Esophagus squamous epithelium (tissue), 4 donors: ENCODE measurements at regions not wholly inside any gene's neighbourhood (a gene's known extent, or its start where the extent isn't known, plus 50 kb on each side); places are given as distances from the start of the nearest gene placed in this dataset.

Experiments used
- POLR2A ChIP-seq, 4 donors: fragments of 450-650 bp; IDR thresholded peaks; one replicate each; pipeline ENCODE4 v1.6.1; 2017; ENCODE audit warnings: antibody characterized with exemption in 4 of 4, mild to moderate bottlenecking in 4 of 4, moderate library complexity in 3 of 4
- TF ChIP-seq, protein P1 (sequence below), 6 experiments: fragments of 450-650 bp in 4 of 6; fragments of 200-600 bp in 2 of 6; sonication (generic) in 2 of 6; IDR thresholded peaks; one replicate each; pipeline ENCODE4 v1.5.1; 2016 to 2019; ENCODE audit warnings: antibody characterized with exemption in 6 of 6, mild to moderate bottlenecking in 4 of 6, moderate library complexity in 4 of 6

DNA sequence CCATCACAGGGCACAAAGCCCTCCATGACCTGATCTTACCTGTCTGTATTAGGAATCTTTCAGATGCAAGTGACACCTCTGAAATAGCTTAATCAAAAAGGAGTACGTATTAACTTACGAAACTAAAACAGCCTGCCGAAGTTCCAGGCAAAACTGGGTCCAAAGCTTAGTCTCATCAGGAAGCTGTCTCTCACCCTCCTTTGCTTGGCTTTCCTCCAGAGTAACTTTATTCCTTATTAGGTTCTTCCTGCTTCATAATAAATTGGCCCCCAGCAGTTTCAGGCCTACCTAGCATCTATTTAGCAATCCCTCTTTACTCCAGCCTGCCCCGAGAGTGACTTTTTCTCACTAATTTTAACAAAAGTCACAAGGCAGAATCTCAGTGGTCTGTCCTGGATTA, 58.4 kb upstream of the STK32A start:
- TF ChIP-seq POLR2A (IDR thresholded peaks at IDR 0.05): no peak
- TF ChIP-seq, protein P1, sequence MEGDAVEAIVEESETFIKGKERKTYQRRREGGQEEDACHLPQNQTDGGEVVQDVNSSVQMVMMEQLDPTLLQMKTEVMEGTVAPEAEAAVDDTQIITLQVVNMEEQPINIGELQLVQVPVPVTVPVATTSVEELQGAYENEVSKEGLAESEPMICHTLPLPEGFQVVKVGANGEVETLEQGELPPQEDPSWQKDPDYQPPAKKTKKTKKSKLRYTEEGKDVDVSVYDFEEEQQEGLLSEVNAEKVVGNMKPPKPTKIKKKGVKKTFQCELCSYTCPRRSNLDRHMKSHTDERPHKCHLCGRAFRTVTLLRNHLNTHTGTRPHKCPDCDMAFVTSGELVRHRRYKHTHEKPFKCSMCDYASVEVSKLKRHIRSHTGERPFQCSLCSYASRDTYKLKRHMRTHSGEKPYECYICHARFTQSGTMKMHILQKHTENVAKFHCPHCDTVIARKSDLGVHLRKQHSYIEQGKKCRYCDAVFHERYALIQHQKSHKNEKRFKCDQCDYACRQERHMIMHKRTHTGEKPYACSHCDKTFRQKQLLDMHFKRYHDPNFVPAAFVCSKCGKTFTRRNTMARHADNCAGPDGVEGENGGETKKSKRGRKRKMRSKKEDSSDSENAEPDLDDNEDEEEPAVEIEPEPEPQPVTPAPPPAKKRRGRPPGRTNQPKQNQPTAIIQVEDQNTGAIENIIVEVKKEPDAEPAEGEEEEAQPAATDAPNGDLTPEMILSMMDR (IDR thresholded peaks at IDR 0.05): no peak
